ENCODE measurements at regions not wholly inside any gene's neighbourhood (a gene's known extent, or its start where the extent isn't known, plus 50 kb on each side); places are given as distances from the start of the nearest gene placed in this dataset.

DNA sequence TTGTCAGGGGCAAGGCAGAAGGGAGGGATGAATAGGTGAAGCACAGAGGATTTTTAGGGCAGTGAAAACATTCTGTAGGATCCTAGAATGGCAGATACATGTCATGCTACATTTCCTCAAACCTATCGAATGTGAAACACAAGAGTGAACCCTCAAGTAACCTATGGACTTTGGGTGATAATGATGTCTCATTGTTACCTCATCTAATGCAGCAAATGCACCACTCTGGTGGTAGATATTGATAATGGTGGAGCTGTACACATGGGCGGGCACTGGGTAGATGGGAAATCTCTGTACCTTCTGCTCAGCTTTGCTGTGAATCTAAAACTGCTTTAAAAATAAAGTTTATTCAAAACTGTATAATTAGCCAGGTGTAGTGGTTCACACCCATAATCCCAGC lies 95.2 kb upstream of the NCK2 start:
- no peak for DNase-seq

- no peak for DNase-seq
Observed at GRCh38 chr2:105647731-105648130, 97.0 kb upstream of the NCK2 start.

DNA sequence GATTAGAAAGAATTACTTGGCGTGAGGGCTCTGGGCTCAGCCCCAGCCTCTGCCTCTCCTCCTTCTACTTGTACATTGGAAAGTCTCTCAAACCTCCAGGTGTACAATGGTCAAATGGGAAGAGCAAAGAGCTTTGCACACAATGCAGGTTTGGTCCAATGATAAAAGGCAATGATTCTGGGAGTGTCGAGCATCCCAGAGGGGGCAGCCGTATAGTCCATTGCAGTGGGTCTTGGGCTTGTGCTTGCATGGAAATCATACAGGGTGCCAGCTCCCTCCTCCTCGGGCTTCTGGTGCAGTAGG lies 98.0 kb upstream of the NCK2 start:
- no peak for DNase-seq

DNA sequence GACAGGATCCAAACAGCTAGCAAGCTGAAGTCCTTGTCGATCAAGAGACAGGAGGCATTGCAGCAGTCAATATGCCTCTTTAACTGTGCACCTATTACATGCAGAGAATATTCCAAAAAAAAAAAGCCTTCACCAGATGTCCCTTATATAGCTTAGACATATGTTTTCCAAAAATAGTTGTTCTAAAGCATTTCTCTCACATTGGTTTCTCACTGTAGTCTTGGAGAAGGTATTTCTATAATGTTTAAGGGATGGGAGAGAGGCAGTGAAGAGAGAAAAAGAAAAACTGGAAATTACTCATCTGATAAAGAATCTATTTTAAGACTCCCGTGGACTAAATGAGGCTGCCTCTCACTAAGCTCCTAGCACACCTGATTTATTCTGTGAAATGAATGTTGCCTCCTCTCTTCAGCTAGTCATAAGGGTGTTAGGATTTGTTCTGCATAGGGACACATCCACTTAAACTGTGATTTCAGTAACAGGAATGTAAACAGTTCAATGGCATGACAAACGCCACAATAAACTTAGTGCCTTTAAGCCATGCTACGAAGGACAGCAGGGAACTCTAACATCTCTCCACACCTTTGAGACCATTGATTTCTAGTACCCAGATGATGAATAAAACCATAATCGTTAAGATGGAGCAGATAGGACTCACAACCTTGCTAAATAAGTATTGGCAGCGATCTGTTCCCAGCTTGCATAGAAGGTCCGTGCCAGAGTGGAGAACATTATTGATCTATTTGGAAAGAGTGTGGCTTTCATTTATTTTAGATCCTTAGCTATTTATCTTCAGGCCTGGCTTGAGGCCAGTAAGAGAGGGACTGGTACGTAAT lies 98.6 kb upstream of the NCK2 start:
- DNase-seq = no peak

GRCh38 chr2:105645031-105645937 lies 99.4 kb upstream of the NCK2 start:
- no peak for DNase-seq

- no peak for DNase-seq
Observed at GRCh38 chr2:105644174-105644980, 100.3 kb upstream of the NCK2 start.

- no peak for DNase-seq
Observed at GRCh38 chr2:105643405-105644173, 101.1 kb upstream of the NCK2 start.

GRCh38 chr2:105641389-105641811 lies 103.3 kb upstream of the NCK2 start:
- no peak for DNase-seq

DNA sequence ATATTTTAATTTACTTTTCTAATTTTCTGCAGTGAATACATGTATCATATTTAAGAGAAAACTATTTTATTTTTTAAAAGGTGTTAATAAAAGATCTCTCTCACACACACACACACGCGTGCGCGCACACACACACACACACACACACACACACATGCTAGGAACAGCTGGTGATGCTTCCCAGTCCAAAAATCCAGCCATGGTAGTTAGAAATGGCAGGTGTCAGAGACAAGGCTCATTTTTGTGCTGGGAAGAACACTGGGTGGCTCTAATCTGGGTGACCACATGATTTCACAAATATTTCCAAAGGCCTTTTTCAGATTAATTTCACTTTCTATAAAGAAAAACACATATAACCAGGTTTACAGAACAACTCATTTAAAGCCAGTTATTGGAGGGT lies 104.5 kb upstream of the NCK2 start:
- DNase-seq = no peak

GRCh38 chr2:105636109-105636740 lies 108.5 kb upstream of the NCK2 start:
- DNase-seq = no peak

DNA sequence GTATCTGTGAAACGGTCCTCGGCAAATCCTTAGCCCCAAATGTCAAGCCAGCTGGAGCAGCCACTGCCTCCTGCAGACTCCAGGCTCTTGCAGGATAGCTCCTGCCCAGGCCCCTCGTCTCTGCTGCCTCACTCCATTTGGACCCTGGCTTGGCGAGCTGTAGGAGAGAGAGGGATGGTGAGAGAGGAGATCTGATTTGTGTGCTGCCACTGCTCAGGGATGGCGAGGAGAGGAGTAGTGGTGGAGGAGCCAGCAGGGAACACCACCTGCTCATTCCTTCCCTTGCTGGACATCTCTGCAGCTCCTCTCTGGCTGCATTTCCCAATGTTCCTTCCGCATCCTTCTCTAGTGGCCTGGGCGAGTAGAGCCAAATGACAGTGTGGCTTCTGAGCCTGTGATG lies 109.1 kb upstream of the NCK2 start:
- no peak for DNase-seq

DNA sequence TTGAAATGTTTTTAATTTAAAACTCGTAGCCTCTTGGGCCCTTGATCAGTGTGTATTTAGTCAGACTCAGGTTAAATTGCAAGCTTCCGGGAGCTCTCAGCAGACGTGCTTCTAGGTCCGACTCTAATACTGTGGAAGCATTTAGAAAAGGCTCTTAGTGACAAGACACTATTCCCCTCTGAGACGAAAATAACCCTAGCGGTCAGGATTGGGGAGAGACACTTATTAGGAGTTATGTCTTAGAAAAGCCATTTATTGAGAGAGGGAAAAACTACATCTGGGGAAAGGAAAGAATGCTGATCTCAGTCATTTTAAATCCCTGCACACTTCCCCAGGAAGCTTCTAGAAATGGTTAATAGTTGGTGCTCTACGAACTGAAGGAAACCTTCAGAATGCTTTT lies 110.5 kb upstream of the NCK2 start:
- DNase-seq = no peak

GRCh38 chr2:105631922-105632321 lies 112.8 kb upstream of the NCK2 start:
- no peak for DNase-seq

DNA sequence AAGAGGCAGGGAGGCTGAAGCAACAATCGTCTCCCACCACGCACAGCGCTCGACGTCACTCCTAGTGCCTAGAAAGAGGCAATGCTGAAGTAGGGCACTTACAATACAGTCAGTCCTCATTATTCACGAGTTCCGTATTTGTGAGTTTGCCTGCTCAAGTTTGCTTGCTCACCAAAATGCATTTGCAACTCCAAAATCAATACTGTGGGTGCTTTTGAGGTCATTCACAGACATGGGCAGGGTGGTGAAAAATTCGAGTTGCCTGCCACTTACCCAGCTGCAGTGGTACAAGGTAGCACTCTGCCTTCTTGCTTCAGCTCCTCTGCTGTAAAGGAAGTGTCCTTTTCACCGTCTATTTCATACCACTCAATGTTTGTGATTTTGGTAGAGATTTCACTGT lies 113.7 kb upstream of the NCK2 start:
- DNase-seq = no peak

GRCh38 chr2:105629634-105630033 lies 115.1 kb upstream of the NCK2 start:
- DNase-seq = no peak

DNA sequence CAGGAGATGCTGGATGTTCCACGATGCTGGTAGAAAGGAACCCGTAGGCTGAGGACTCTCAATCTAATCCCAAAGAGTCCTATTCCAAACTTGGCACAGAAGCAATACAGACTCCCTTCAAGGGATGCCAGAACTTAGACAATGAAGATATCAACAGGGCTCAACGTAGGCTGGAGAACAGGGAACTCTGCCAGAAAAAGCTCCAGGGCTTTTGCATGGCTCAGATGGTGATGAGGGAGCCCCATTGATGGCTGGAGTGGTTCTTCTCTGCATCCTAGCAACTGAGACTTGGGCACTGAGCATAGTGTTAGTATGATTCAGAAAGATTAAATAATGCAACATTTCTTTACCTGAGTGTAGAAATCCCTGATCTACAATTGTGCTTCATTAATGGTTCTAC lies 117.2 kb upstream of the NCK2 start:
- DNase-seq = no peak

DNA sequence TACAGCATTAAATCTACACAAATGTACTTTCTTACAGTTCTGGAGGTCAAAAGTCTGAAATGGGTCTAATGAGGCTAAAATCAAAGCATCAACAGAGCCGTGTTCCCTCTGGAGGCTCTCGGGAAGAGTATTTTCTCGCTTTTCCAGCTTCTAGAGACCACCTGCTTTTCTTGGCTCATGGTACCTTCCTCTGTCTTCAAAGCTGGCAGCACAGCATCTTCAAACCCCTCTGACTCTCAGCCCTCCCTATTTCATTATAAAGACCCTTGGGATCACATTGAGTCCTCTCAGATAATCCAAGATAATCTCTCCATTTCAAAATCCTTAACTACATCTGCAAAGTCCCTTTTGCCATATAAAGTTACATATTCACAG lies 117.8 kb upstream of the NCK2 start:
- DNase-seq = no peak

GRCh38 chr2:105626212-105626965 lies 118.3 kb upstream of the NCK2 start:
- no peak for DNase-seq

- no peak for DNase-seq
Observed at GRCh38 chr2:105625632-105626031, 119.1 kb upstream of the NCK2 start.

- no peak for DNase-seq
Observed at GRCh38 chr2:105621038-105621437, 123.7 kb upstream of the NCK2 start.

GRCh38 chr2:105618351-105618659 lies 126.4 kb upstream of the NCK2 start:
- DNase-seq = no peak
